ENCODE measurements at regions not wholly inside any gene's neighbourhood (a gene's known extent, or its start where the extent isn't known, plus 50 kb on each side); places are given as distances from the start of the nearest gene placed in this dataset.
A peak's percentile ranks its signal among the peaks of the same experiment; 100 is the strongest.

DNA sequence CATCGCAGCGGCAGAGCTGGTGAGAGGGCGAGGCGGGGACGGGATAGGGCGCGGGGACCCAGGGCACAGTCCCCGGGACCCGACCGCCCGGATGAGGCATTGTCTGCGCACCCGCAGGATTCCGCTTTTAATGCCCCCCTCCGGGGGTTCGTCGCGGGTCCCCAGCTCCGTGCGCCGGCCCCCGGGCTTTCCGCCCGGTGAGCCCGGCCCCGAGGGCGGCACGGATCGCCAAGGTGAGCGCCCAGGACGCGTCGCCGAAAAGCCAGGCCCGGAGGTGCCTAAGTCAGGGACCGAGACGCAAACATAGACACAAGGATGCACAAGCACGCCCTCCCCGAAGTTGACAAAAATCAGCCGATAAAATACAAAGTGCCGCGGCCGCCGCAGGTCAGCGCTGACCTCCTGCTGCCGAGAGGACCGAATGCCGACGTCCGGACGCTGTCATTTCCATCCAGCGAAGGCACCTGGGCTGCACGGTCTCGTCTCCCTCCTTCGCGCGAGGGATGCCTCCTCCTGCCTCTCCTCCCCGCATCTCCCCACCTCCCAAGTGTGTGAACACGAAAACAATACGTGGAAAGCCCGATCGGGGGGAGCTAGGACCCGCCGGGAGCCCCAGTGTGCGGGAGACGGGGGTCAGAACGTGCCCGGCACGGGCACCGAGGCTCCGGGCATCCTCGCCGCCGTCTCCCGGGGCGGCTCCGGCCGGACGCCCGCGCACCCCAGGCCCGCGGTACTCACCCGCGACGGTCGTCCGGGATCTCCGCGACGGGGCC lies 101.1 kb upstream of the SOD1 start:
- Mint-ChIP-seq H3K4me3 (peak overlapping the region; percentile 88), H3K27me3 (peaks cover 30% of the 10 kb centered on the region), H3K36me3 (ENCODE audit: low read depth) (peaks cover 4% of the 10 kb centered on the region), H3K27ac (no peak overlapping the region), H3K4me1 (peaks cover 43% of the 10 kb centered on the region), H3K9me3 (no peaks in the 10 kb centered on the region)
- DNase-seq = no peak
- intact Hi-C loops (cut with micrococcal nuclease) = loop anchor here (2.0 to 10.0 kb wide), 3 partner anchors 132 to 426 kb away; no protein-coding TSS in a partner anchor

GRCh38 chr21:31557421-31558188 lies 101.9 kb upstream of the SOD1 start:
- Mint-ChIP-seq H3K4me1 (peaks cover 46% of the 10 kb centered on the region), H3K36me3 (ENCODE audit: low read depth) (peaks cover 4% of the 10 kb centered on the region), H3K27ac (no peak overlapping the region), H3K4me3 (peak overlapping the region; percentile 82), H3K27me3 (peaks cover 37% of the 10 kb centered on the region), H3K9me3 (no peaks in the 10 kb centered on the region)
- intact Hi-C loops (cut with micrococcal nuclease) = loop anchor here (2.0 to 10.0 kb wide), 3 partner anchors 131 to 425 kb away; no protein-coding TSS in a partner anchor
- DNase-seq = peak; percentile 76

GRCh38 chr21:31556662-31557061 lies 102.8 kb upstream of the SOD1 start:
- no peak for DNase-seq
- peaks cover 39% of the 10 kb centered on the region for H3K27me3 Mint-ChIP-seq
- H3K4me3 Mint-ChIP-seq = peak overlapping the region; percentile 82
- peaks cover 4% of the 10 kb centered on the region for H3K36me3 Mint-ChIP-seq (ENCODE audit: low read depth)
- H3K27ac Mint-ChIP-seq = no peak overlapping the region
- H3K4me1 Mint-ChIP-seq = peaks cover 47% of the 10 kb centered on the region
- intact Hi-C loops (cut with micrococcal nuclease) = loop anchor here (5.0 to 10.0 kb wide), 2 partner anchors 168 to 424 kb away; no protein-coding TSS in a partner anchor
- H3K9me3 Mint-ChIP-seq = no peaks in the 10 kb centered on the region

DNA sequence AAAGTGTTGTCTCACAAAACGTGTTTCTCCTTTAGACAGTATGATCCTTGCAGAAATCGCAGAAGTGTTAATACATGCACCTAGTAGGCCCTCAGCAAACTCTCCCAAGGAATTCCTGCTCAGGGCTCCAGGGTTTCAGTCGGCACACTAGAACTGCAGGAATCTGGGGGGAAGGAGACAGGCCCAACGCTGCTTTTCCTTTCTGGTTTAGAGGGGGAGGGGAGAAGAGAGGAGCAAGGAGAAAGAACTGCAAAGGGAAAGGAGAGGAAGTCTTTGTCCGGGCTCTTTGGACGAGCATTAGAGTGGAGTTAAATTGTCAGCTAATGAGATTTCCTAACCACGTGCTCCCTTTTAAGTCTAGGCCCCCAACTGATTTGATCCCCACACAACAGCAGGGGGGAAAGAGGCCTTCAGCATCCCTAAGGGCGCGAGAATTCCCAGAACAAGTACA lies 103.7 kb upstream of the SOD1 start:
- DNase-seq = no peak
- peaks cover 39% of the 10 kb centered on the region for H3K27me3 Mint-ChIP-seq
- no peaks in the 10 kb centered on the region for H3K9me3 Mint-ChIP-seq
- intact Hi-C loops (cut with micrococcal nuclease) = loop anchor here (2.0 to 10.0 kb wide), 7 partner anchors 103 to 423 kb away; partner anchors contain the start of gene SOD1
- H3K4me3 Mint-ChIP-seq = no peak overlapping the region
- H3K36me3 Mint-ChIP-seq (ENCODE audit: low read depth) = peaks cover 4% of the 10 kb centered on the region
- H3K4me1 Mint-ChIP-seq = peaks cover 47% of the 10 kb centered on the region
- H3K27ac Mint-ChIP-seq = no peak overlapping the region

GRCh38 chr21:31554511-31555022 lies 104.9 kb upstream of the SOD1 start:
- H3K27ac Mint-ChIP-seq = no peak overlapping the region
- DNase-seq = peak; percentile 81
- H3K9me3 Mint-ChIP-seq = no peaks in the 10 kb centered on the region
- H3K4me1 Mint-ChIP-seq = peaks cover 41% of the 10 kb centered on the region
- H3K27me3 Mint-ChIP-seq = peaks cover 43% of the 10 kb centered on the region
- peaks cover 4% of the 10 kb centered on the region for H3K36me3 Mint-ChIP-seq (ENCODE audit: low read depth)
- H3K4me3 Mint-ChIP-seq = no peak overlapping the region
- intact Hi-C loops (cut with micrococcal nuclease) = loop anchor here (1.0 to 10.0 kb wide), 10 partner anchors 45 to 836 kb away; partner anchors contain the start of genes KRTAP21-3 and SOD1

DNA sequence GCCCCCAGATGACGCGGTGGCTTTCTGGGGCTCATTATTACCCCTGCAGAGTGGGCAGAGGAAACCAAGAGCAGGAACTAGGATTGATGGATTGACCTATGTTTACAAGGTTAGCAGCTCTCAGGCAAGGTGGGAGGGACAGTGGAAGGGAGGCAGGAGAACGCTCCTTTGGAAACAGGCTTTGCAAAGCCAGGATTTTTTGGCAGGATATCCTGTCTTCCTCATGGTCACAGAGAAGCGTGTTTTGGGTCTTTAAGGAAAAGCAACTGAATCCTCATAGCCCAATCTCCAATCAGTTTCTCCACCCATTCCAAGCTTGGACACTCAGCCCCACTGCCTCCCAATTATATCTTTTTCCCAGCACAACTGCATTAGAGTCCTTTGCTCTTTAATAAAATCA lies 105.6 kb upstream of the SOD1 start:
- H3K36me3 Mint-ChIP-seq (ENCODE audit: low read depth) = peaks cover 4% of the 10 kb centered on the region
- no peak for DNase-seq
- intact Hi-C loops (cut with micrococcal nuclease) = loop anchor here (1.0 to 10.0 kb wide), 9 partner anchors 45 to 836 kb away; partner anchors contain the start of genes KRTAP21-3 and SOD1
- H3K4me1 Mint-ChIP-seq = peaks cover 41% of the 10 kb centered on the region
- no peaks in the 10 kb centered on the region for H3K9me3 Mint-ChIP-seq
- no peak overlapping the region for H3K27ac Mint-ChIP-seq
- H3K27me3 Mint-ChIP-seq = peaks cover 42% of the 10 kb centered on the region
- H3K4me3 Mint-ChIP-seq = no peak overlapping the region

GRCh38 chr21:31553461-31553860 lies 106.0 kb upstream of the SOD1 start:
- H3K27me3 Mint-ChIP-seq = peaks cover 45% of the 10 kb centered on the region
- no peak overlapping the region for H3K4me3 Mint-ChIP-seq
- peaks cover 43% of the 10 kb centered on the region for H3K4me1 Mint-ChIP-seq
- intact Hi-C loops (cut with micrococcal nuclease) = loop anchor here (10.0 kb wide), 1 partner anchor 171 kb away; no protein-coding TSS in a partner anchor
- H3K9me3 Mint-ChIP-seq = no peaks in the 10 kb centered on the region
- no peak overlapping the region for H3K27ac Mint-ChIP-seq
- H3K36me3 Mint-ChIP-seq (ENCODE audit: low read depth) = peaks cover 4% of the 10 kb centered on the region
- no peak for DNase-seq

- Mint-ChIP-seq H3K27me3 (peaks cover 45% of the 10 kb centered on the region), H3K36me3 (ENCODE audit: low read depth) (peaks cover 4% of the 10 kb centered on the region), H3K4me1 (peaks cover 43% of the 10 kb centered on the region), H3K9me3 (no peaks in the 10 kb centered on the region), H3K27ac (no peak overlapping the region), H3K4me3 (no peak overlapping the region)
- intact Hi-C loops (cut with micrococcal nuclease) = loop anchor here (10.0 kb wide), 1 partner anchor 172 kb away; no protein-coding TSS in a partner anchor
- DNase-seq = no peak
Measured at GRCh38 chr21:31552826-31553225, 106.7 kb upstream of the SOD1 start.

DNA sequence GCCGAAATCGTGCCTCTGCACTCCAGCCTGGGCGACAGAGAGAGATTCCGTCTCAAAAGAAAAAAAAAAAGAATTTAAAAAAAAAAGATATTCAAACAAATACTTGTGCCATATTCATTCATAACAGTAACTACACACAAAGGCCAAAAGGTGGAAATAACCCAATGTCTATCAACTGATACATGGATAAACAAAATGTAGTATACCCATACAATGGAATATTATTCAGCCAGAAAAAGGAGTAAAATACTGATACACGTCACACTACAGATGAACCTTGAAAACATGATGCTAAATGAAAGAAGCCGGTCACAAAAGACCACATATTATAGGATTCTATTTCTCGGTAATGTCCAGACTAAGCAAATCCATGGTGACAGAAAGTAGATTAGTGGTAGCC lies 109.4 kb upstream of the SOD1 start:
- peaks cover 26% of the 10 kb centered on the region for H3K4me1 Mint-ChIP-seq
- no peak overlapping the region for H3K27ac Mint-ChIP-seq
- intact Hi-C loops (cut with micrococcal nuclease) = loop anchor here (10.0 kb wide), 1 partner anchor 175 kb away; no protein-coding TSS in a partner anchor
- H3K4me3 Mint-ChIP-seq = no peak overlapping the region
- no peak for DNase-seq
- no peaks in the 10 kb centered on the region for H3K36me3 Mint-ChIP-seq (ENCODE audit: low read depth)
- peaks cover 38% of the 10 kb centered on the region for H3K27me3 Mint-ChIP-seq
- H3K9me3 Mint-ChIP-seq = no peaks in the 10 kb centered on the region

- H3K36me3 Mint-ChIP-seq (ENCODE audit: low read depth) = no peaks in the 10 kb centered on the region
- peaks cover 38% of the 10 kb centered on the region for H3K27me3 Mint-ChIP-seq
Measured at GRCh38 chr21:31548688-31549087, 110.8 kb upstream of the SOD1 start.

GRCh38 chr21:31546443-31547170 lies 112.9 kb upstream of the SOD1 start:
- Mint-ChIP-seq H3K4me1 (peaks cover 7% of the 10 kb centered on the region), H3K36me3 (ENCODE audit: low read depth) (no peaks in the 10 kb centered on the region), H3K4me3 (no peak overlapping the region), H3K27me3 (peaks cover 32% of the 10 kb centered on the region), H3K27ac (no peak overlapping the region), H3K9me3 (no peaks in the 10 kb centered on the region)
- DNase-seq = no peak
- intact Hi-C loops (cut with micrococcal nuclease) = no loop called here

More at GRCh38 chr21:31548688-31549087, 110.8 kb upstream of the SOD1 start:
- Mint-ChIP-seq H3K27ac (no peak overlapping the region), H3K9me3 (no peaks in the 10 kb centered on the region), H3K4me1 (peaks cover 14% of the 10 kb centered on the region), H3K4me3 (no peak overlapping the region)
- intact Hi-C loops (cut with micrococcal nuclease) = no loop called here
- DNase-seq = no peak

- Mint-ChIP-seq H3K4me3 (no peak overlapping the region), H3K9me3 (no peaks in the 10 kb centered on the region), H3K36me3 (ENCODE audit: low read depth) (no peaks in the 10 kb centered on the region), H3K27me3 (peaks cover 28% of the 10 kb centered on the region), H3K4me1 (peaks cover 7% of the 10 kb centered on the region), H3K27ac (no peak overlapping the region)
- DNase-seq = no peak
- intact Hi-C loops (cut with micrococcal nuclease) = no loop called here
Measured at GRCh38 chr21:31545036-31545435, 114.5 kb upstream of the SOD1 start.

DNA sequence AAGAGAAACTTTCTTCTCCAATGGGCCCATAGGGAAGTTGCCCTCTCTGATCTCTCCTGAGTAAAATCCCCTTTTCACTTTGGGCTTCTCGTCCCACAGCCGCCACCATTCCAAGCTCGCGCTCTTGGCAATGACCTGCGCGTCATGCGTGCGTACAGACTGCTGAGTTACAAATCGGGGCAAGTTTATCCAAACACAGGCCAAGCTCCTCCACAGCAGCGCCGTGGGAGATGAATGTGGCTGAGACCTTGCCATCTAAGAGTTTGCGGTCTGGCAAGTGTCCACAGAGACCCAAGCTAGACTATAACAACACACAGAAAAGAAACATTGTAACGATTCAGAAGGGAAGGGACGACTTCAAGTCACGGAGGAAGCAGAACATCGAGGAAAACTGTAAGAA lies 116.3 kb upstream of the SOD1 start:
- intact Hi-C loops (cut with micrococcal nuclease) = no loop called here
- no peak for DNase-seq
- Mint-ChIP-seq H3K9me3 (no peaks in the 10 kb centered on the region), H3K4me3 (no peak overlapping the region), H3K36me3 (ENCODE audit: low read depth) (no peaks in the 10 kb centered on the region), H3K27ac (no peak overlapping the region), H3K27me3 (peaks cover 24% of the 10 kb centered on the region), H3K4me1 (peaks cover 2% of the 10 kb centered on the region)

Measured in activated CD4-positive, alpha-beta T cell treated with anti-CD3 and anti-CD28 coated beads, Interleukin-2, amount 10 ng/mL, durations not matched to agents 24 days and 14 days (primary cell).